SHP77 treated with DMSO at 0.1 percent for 48 hours (cell line): ENCODE measurements at regions not wholly inside any gene's neighbourhood (a gene's known extent, or its start where the extent isn't known, plus 50 kb on each side); places are given as distances from the start of the nearest gene placed in this dataset.

Source experiments
- DNase-seq: peaks from one replicate; lab custom pipeline; 2025; lab: John Stamatoyannopoulos, UW

GRCh38 chr7:106419455-106420182 lies 134.8 kb upstream of the NAMPT start:
- no peak for DNase-seq

GRCh38 chr7:106418526-106418925 lies 133.7 kb upstream of the NAMPT start:
- no peak for DNase-seq

- no peak for DNase-seq
Measured at GRCh38 chr7:106418094-106418493, 133.3 kb upstream of the NAMPT start.

GRCh38 chr7:106417273-106417902 lies 132.6 kb upstream of the NAMPT start:
- DNase-seq = peak; percentile 7

GRCh38 chr7:106416430-106416829 lies 131.6 kb upstream of the NAMPT start:
- DNase-seq = no peak

GRCh38 chr7:106415433-106415832 lies 130.7 kb upstream of the NAMPT start:
- no peak for DNase-seq

- no peak for DNase-seq
Measured at GRCh38 chr7:106413446-106413845, 128.7 kb upstream of the NAMPT start.

- DNase-seq = no peak
Measured at GRCh38 chr7:106405697-106406141, 120.9 kb upstream of the NAMPT start.

GRCh38 chr7:106402898-106403297 lies 118.1 kb upstream of the NAMPT start:
- DNase-seq = no peak

GRCh38 chr7:106400923-106401322 lies 116.1 kb upstream of the NAMPT start:
- no peak for DNase-seq

- DNase-seq = no peak
Measured at GRCh38 chr7:106398786-106399185, 114.0 kb upstream of the NAMPT start.

GRCh38 chr7:106397994-106398393 lies 113.2 kb upstream of the NAMPT start:
- DNase-seq = no peak

GRCh38 chr7:106394526-106394925 lies 109.7 kb upstream of the NAMPT start:
- no peak for DNase-seq

GRCh38 chr7:106393564-106394251 lies 108.9 kb upstream of the NAMPT start:
- no peak for DNase-seq

- no peak for DNase-seq
Measured at GRCh38 chr7:106392590-106392989, 107.8 kb upstream of the NAMPT start.

- DNase-seq = no peak
Measured at GRCh38 chr7:106392144-106392543, 107.4 kb upstream of the NAMPT start.

GRCh38 chr7:106386958-106387357 lies 102.2 kb upstream of the NAMPT start:
- no peak for DNase-seq

- DNase-seq = no peak
Measured at GRCh38 chr7:106384373-106384772, 99.6 kb upstream of the NAMPT start.

- no peak for DNase-seq
Measured at GRCh38 chr7:106382929-106383328, 98.1 kb upstream of the NAMPT start.

- no peak for DNase-seq
Measured at GRCh38 chr7:106382129-106382528, 97.3 kb upstream of the NAMPT start.

GRCh38 chr7:106381252-106381651 lies 96.5 kb upstream of the NAMPT start:
- no peak for DNase-seq

- DNase-seq = no peak
Measured at GRCh38 chr7:106377847-106378361, 93.1 kb upstream of the NAMPT start.
